HAP-1 (cell line): ENCODE measurements at regions not wholly inside any gene's neighbourhood (a gene's known extent, or its start where the extent isn't known, plus 50 kb on each side); places are given as distances from the start of the nearest gene placed in this dataset.

ENCODE experiments used
- DNase-seq, 2 experiments: peaks; one replicate each; pipeline ENCODE4 v3.0.0-alpha.2; 2016 to 2020; ENCODE audit warnings: low spot score in 2 of 2
- H3K27me3 ChIP-seq: fragments of 250-450 bp; sonication (Bioruptor Pico); 2 replicates; pipeline ENCODE4 v1.5.1; 2020; ENCODE audit warnings: low read depth, mild to moderate bottlenecking, moderate library complexity
- H3K36me3 ChIP-seq: fragments of 250-450 bp; sonication (Bioruptor Pico); replicated peaks from 2 replicates; pipeline ENCODE4 v1.5.1; 2020; ENCODE audit warnings: mild to moderate bottlenecking
- H3K4me1 ChIP-seq: fragments of 250-450 bp; sonication (Bioruptor Pico); 2 replicates; pipeline ENCODE4 v1.5.1; 2020; ENCODE audit warnings: mild to moderate bottlenecking
- H3K4me3 ChIP-seq: fragments of 250-450 bp; sonication (Bioruptor Pico); 2 replicates; pipeline ENCODE4 v1.5.1; 2020; ENCODE audit warnings: mild to moderate bottlenecking, moderate library complexity
- H3K9me3 ChIP-seq: fragments of 250-450 bp; sonication (Bioruptor Pico); 2 replicates; pipeline ENCODE4 v1.5.1; 2020; ENCODE audit warnings: mild to moderate bottlenecking, moderate library complexity
- in situ Hi-C: fragments of 300-500 bp; cut with MboI; formaldehyde crosslinking; loops from 3 replicates; pipeline ENCODE4 v1.14.3; 2020; ENCODE audit warnings: low sequenced_read_pairs, inconsistent platforms, mixed read lengths

- Histone ChIP-seq H3K4me1 (no peaks in the 10 kb centered on the region), H3K9me3 (no peaks in the 10 kb centered on the region), H3K36me3 (no peaks in the 10 kb centered on the region), H3K27me3 (no peaks in the 10 kb centered on the region), H3K4me3 (no peak overlapping the region)
- in situ Hi-C loops = no loop called here
- no peak for DNase-seq
These were observed 171.1 kb downstream of the ZNF330 start for GRCh38 chr4:141391771-141392170.

DNA sequence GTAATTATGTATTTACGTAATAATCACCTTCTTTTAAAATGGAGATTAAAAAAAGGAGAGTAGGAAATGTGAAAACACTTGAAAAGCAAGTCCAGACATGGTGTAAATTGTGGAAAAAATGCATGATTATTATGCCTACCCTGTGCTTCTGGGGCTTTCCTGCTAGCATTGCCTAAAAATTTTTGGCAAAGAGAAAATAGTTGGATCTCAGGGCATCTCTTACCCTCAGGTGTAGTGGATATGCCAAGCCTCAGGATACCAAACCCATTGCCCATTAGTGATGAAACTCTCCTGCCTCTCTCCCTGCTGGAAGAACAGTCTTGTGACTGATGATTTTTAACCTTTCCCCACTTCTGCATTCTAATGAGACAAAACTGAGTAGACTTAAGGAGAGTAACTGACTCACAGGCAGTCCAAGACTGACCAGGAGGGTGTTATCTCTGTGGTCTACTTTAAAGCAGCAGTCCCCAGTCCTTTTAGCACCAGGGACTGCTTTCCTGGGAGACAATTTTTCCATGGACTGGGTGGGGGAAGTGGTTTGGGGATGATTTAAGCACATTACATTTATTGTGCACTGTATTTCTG is 174.6 kb downstream of the ZNF330 start:
- H3K36me3 ChIP-seq = no peaks in the 10 kb centered on the region
- no peaks in the 10 kb centered on the region for H3K4me1 ChIP-seq
- H3K4me3 ChIP-seq = no peak overlapping the region
- in situ Hi-C loops = no loop called here
- no peaks in the 10 kb centered on the region for H3K27me3 ChIP-seq
- H3K9me3 ChIP-seq = no peaks in the 10 kb centered on the region
- DNase-seq = no peak

GRCh38 chr4:141395919-141396318 is 175.2 kb downstream of the ZNF330 start:
- DNase-seq = no peak
- Histone ChIP-seq H3K4me3 (no peak overlapping the region), H3K36me3 (no peaks in the 10 kb centered on the region), H3K9me3 (no peaks in the 10 kb centered on the region), H3K4me1 (no peaks in the 10 kb centered on the region), H3K27me3 (no peaks in the 10 kb centered on the region)
- in situ Hi-C loops = no loop called here

DNA sequence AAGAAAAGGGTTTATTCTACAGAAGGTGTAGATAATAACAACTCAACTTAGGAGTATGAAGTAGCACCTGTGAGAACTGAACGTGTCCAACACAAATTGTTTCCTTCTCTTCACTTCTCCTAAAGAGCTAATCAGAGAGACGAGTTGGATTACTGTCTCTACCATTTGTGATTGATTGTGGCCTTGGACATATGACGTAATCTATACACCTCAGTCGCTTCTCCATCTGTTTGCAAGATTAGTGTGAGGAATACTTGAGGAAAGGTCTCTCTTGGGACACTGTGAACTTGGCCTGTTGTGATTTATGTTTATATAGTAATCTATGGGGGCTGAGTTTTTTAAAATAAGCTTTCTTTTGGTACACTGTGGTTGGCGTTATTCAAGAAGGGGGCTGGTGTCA is 182.0 kb downstream of the ZNF330 start:
- DNase-seq = no peak
- no peak overlapping the region for H3K4me3 ChIP-seq
- no peaks in the 10 kb centered on the region for H3K9me3 ChIP-seq
- no peaks in the 10 kb centered on the region for H3K36me3 ChIP-seq
- in situ Hi-C loops = no loop called here
- H3K27me3 ChIP-seq = no peaks in the 10 kb centered on the region
- no peaks in the 10 kb centered on the region for H3K4me1 ChIP-seq

- DNase-seq = no peak
- Histone ChIP-seq H3K36me3 (no peaks in the 10 kb centered on the region), H3K4me1 (no peaks in the 10 kb centered on the region), H3K4me3 (no peak overlapping the region), H3K27me3 (no peaks in the 10 kb centered on the region), H3K9me3 (no peaks in the 10 kb centered on the region)
- in situ Hi-C loops = no loop called here
These were observed 183.1 kb downstream of the ZNF330 start for GRCh38 chr4:141403782-141404181.

DNA sequence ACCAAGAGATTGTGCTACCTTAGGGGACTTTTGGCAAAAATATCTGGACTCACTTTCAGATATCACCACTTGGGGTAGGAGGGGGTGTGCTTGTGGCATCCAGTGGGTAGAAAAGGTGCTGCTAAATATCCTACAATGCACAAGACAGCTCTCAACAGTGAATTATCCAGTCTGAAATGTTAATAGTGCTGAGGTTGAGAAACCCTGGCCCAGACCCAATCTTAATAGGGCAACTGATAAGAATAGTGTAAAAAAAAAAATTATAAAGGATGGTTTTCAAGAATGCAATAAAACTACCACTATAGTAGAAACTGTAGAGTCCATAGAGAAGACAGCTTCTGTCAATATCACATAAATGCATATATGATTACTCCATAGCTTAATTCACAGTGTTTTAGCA is 185.5 kb downstream of the ZNF330 start:
- in situ Hi-C loops = no loop called here
- no peaks in the 10 kb centered on the region for H3K9me3 ChIP-seq
- H3K4me3 ChIP-seq = no peak overlapping the region
- no peaks in the 10 kb centered on the region for H3K27me3 ChIP-seq
- no peaks in the 10 kb centered on the region for H3K36me3 ChIP-seq
- no peaks in the 10 kb centered on the region for H3K4me1 ChIP-seq
- no peak for DNase-seq

GRCh38 chr4:141409556-141409955 is 188.9 kb downstream of the ZNF330 start:
- no peak overlapping the region for H3K4me3 ChIP-seq
- in situ Hi-C loops = no loop called here
- no peaks in the 10 kb centered on the region for H3K27me3 ChIP-seq
- H3K4me1 ChIP-seq = no peaks in the 10 kb centered on the region
- DNase-seq = no peak
- H3K9me3 ChIP-seq = no peaks in the 10 kb centered on the region
- H3K36me3 ChIP-seq = no peaks in the 10 kb centered on the region

DNA sequence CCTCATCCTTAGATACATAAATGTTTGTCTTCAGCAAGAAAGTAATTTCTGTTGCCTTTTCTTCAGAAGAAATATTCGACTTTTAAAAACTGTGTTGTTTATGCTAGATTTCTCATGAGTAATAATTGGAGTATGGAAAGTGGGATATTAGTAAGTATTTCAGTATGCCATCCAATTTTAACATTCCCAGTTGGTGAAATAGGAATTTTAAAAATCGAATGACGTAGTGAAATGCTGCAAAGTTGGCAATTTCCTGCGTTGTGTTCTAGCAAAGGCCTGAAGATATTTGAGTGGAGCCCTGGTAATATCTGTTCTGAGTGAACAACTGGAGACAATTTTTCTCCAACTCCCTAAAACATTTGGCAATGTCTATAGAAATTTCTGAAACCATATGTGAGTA is 190.1 kb downstream of the ZNF330 start:
- no peaks in the 10 kb centered on the region for H3K4me1 ChIP-seq
- no peak for DNase-seq
- no peaks in the 10 kb centered on the region for H3K27me3 ChIP-seq
- H3K36me3 ChIP-seq = no peaks in the 10 kb centered on the region
- H3K9me3 ChIP-seq = no peaks in the 10 kb centered on the region
- in situ Hi-C loops = no loop called here
- H3K4me3 ChIP-seq = no peak overlapping the region

DNA sequence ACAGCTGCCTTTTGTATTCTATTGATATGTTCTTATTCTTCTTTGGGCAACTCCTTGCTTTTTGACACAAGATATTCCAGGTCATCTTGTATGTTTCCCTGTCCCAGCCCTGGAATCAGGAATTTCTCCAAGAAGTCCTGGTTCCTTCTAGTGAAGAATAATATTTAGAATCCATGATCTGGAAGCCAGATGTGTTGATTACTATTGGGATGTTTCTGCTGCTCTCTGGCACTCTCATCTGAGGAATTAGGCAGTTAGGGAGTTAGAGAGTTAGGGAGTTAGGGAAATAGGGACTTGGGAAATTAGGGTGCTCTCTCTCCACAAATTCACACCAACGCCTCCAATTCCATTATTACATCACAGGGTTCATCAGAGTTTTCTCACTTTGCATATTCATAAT is 191.2 kb downstream of the ZNF330 start:
- DNase-seq = no peak
- H3K4me3 ChIP-seq = no peak overlapping the region
- in situ Hi-C loops = no loop called here
- no peaks in the 10 kb centered on the region for H3K9me3 ChIP-seq
- no peaks in the 10 kb centered on the region for H3K27me3 ChIP-seq
- H3K4me1 ChIP-seq = no peaks in the 10 kb centered on the region
- no peaks in the 10 kb centered on the region for H3K36me3 ChIP-seq

DNA sequence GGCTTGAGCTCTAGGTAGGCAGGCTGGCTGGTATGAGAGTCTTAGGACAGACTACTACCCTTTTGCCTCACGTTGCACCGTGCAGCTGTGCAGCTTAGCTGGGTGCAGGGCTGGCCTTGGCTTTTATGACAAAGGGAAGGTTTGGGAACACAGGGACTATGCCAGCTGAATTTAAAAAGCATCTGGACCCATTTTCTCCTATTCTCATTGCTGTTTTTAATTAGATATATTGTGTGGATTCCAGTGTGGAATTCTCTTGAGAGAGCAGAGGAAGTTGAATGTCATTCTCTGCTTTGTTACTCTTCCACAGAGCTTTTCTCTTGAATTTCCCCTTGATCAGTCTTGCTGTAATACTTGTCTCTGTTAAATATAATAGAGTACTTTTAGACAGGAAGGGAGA is 192.7 kb downstream of the ZNF330 start:
- Histone ChIP-seq H3K36me3 (no peaks in the 10 kb centered on the region), H3K9me3 (no peaks in the 10 kb centered on the region), H3K4me1 (no peaks in the 10 kb centered on the region), H3K4me3 (no peak overlapping the region), H3K27me3 (no peaks in the 10 kb centered on the region)
- DNase-seq = no peak
- in situ Hi-C loops = no loop called here

DNA sequence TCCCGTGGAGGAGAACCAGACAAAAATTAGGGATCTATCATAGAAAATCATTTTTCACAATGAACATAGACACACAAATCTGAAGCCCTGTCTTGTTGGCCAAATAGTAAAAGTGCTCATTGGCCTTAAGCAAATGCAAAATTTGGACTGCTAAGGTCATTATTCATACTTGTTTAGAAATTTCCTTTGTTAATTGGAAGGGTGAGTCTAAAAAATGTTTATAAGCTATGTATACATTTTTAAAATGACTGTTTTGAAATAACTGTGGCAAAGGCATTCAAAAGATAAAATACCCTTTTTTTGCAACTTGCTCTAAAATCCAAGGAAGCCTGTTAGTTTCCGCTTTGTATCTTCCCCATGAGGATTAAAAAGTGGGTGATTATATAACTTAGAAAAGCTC is 195.0 kb downstream of the ZNF330 start:
- Histone ChIP-seq H3K27me3 (no peaks in the 10 kb centered on the region), H3K4me3 (no peak overlapping the region), H3K9me3 (no peaks in the 10 kb centered on the region), H3K4me1 (no peaks in the 10 kb centered on the region), H3K36me3 (no peaks in the 10 kb centered on the region)
- no peak for DNase-seq
- in situ Hi-C loops = no loop called here

- Histone ChIP-seq H3K36me3 (no peaks in the 10 kb centered on the region), H3K27me3 (no peaks in the 10 kb centered on the region), H3K4me1 (no peaks in the 10 kb centered on the region), H3K4me3 (no peak overlapping the region), H3K9me3 (no peaks in the 10 kb centered on the region)
- DNase-seq = no peak
- in situ Hi-C loops = no loop called here
These were observed 195.5 kb downstream of the ZNF330 start for GRCh38 chr4:141416219-141416618.

- no peak for DNase-seq
These were observed 196.1 kb downstream of the ZNF330 start for GRCh38 chr4:141416677-141417363.

DNA sequence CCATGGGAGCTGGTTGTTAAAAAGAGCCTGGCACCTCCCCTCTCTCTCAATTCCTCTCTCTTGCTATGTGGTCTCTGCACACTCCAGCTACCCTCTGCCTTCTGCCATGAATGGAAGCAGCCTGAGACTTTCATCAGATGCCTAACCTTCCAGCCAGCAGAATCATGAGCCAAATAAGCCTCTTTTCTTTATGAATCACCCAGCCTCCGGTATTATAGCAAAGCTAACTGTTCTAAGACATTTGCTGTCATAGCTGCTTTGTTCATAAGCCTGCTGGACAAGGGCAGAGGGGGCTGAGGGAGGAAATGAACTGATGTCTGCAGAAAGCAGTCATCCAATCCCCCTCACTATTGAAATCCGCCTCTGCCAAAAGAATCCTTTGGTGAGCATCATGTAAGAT is 196.7 kb downstream of the ZNF330 start:
- Histone ChIP-seq H3K36me3 (no peaks in the 10 kb centered on the region), H3K4me1 (no peaks in the 10 kb centered on the region), H3K9me3 (no peaks in the 10 kb centered on the region), H3K4me3 (no peak overlapping the region), H3K27me3 (no peaks in the 10 kb centered on the region)
- in situ Hi-C loops = no loop called here
- no peak for DNase-seq

More at GRCh38 chr4:141416677-141417363, 196.1 kb downstream of the ZNF330 start:
- no peaks in the 10 kb centered on the region for H3K36me3 ChIP-seq
- H3K4me3 ChIP-seq = no peak overlapping the region
- no peaks in the 10 kb centered on the region for H3K27me3 ChIP-seq
- no peaks in the 10 kb centered on the region for H3K4me1 ChIP-seq
- no peaks in the 10 kb centered on the region for H3K9me3 ChIP-seq
- in situ Hi-C loops = no loop called here

DNA sequence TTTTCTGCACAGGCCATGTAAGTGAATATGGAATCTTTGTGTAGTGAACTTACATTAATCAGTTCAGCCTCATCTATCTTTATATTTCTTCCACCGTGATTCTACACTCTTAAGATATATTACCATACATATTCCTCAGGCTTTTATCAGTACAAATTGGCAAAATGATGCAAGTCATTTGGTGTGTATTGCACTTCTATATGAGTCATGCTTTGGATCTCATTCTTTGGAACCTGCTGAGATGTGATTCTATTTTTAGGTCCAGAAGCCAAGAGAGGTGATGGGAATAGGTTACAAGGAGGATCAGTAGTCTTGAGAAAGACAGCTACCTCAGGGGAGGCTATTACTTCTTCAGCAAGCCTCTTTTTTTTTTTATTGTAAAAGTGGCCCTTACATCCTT is 204.4 kb downstream of the ZNF330 start:
- no peaks in the 10 kb centered on the region for H3K27me3 ChIP-seq
- H3K9me3 ChIP-seq = no peaks in the 10 kb centered on the region
- H3K4me3 ChIP-seq = no peak overlapping the region
- no peaks in the 10 kb centered on the region for H3K4me1 ChIP-seq
- no peaks in the 10 kb centered on the region for H3K36me3 ChIP-seq
- in situ Hi-C loops = no loop called here
- no peak for DNase-seq
